HCT116 (cell line): ENCODE measurements at regions not wholly inside any gene's neighbourhood (a gene's known extent, or its start where the extent isn't known, plus 50 kb on each side); places are given as distances from the start of the nearest gene placed in this dataset.

Experiments
- ATAC-seq: fragments of 200-7000 bp; cut with Tn5 transposase; 2 replicates; pipeline ENCODE4 v1.9.1; 2020; ENCODE audit warnings: mild to moderate bottlenecking, moderate library complexity
- BruUV-seq: library from RNA; stranded (reverse); fragments of 400-500 nt; replicated peaks from 2 replicates; lab custom pipeline; 2021; lab: Mats Ljungman, UMichigan
- CTCF ChIA-PET: fragments of 300-600 bp; sonication (Branson Sonifier 250); formaldehyde crosslinking; loops from one replicate; lab custom pipeline; 2021; ENCODE audit warnings: antibody characterized with exemption; lab: Charles Lee
- POLR2A ChIA-PET: fragments of 300-600, 350-600 bp; sonication (Branson Sonifier 250); formaldehyde crosslinking; loops from one replicate; lab custom pipeline; 2021; ENCODE audit warnings: antibody characterized with exemption; lab: Charles Lee
- RAD21 ChIA-PET, 2 experiments: fragments of 300-600 bp; sonication (Branson Sonifier 250); formaldehyde crosslinking; loops; one replicate each; lab custom pipeline; 2023; ENCODE audit warnings: low total read pairs in 2 of 2; ENCODE audit not compliant: uncharacterized antibody in 2 of 2, unreplicated experiment in 2 of 2, low non-redundant PET in 1 of 2; lab: Charles Lee
- DNase-seq: peaks from one replicate; pipeline ENCODE4 v3.0.0-alpha.2; 2010; ENCODE audit warnings: low read depth, low spot score
- H2AFZ ChIP-seq: fragments of 200-600 bp; shearing (Covaris generic), sonication (generic); 2 replicates; pipeline ENCODE4 v1.6.1; 2017; ENCODE audit warnings: low read depth, mixed run types, mixed read lengths, antibody characterized with exemption, low read length; ENCODE audit not compliant: poor library complexity, severe bottlenecking
- H3K27ac ChIP-seq: 2 replicates; pipeline ENCODE4 v1.5.1; 2012; ENCODE audit warnings: low read depth, low read length
- H3K27me3 ChIP-seq: fragments of 200-600 bp; sonication (generic); 2 replicates; pipeline ENCODE4 v1.6.1; 2016; ENCODE audit warnings: mixed run types, low read length, mixed read lengths; ENCODE audit not compliant: insufficient read depth
- H3K36me3 ChIP-seq, 2 experiments: fragments of 200-500 bp in 1 of 2; fragments of 200-600 bp in 1 of 2; sonication (Bioruptor generic) in 1 of 2; sonication (generic) in 1 of 2; 2 replicates each; pipeline versions ENCODE4 v1.5.1 to v1.6.1; 2014 to 2016; ENCODE audit warnings: low read length in 2 of 2, inconsistent platforms in 1 of 2, mixed read lengths in 1 of 2, mixed run types in 1 of 2; ENCODE audit not compliant: insufficient read depth in 2 of 2, control insufficient read depth in 1 of 2
- H3K4me1 ChIP-seq, 2 experiments: fragments of 200-600 bp in 1 of 2; sonication (generic) in 1 of 2; 2 replicates each; pipeline versions ENCODE4 v1.5.1 to v1.6.1; 2012 to 2017; ENCODE audit warnings: low read length in 2 of 2, inconsistent platforms in 1 of 2, mild to moderate bottlenecking in 1 of 2, mixed read lengths in 1 of 2, mixed run types in 1 of 2, moderate library complexity in 1 of 2; ENCODE audit not compliant: insufficient read depth in 2 of 2, control insufficient read depth in 1 of 2
- H3K4me2 ChIP-seq: fragments of 200-600 bp; sonication (generic); 2 replicates; pipeline ENCODE4 v1.6.1; 2017; ENCODE audit warnings: mixed run types, low read length, mixed read lengths
- H3K4me3 ChIP-seq, 2 experiments: fragments of 200-600 bp in 1 of 2; sonication (generic) in 1 of 2; replicated peaks in 1 of 2; 2 replicates each; pipeline ENCODE4 v1.5.1; 2011 to 2016; ENCODE audit warnings: low read length in 2 of 2, control low read depth in 1 of 2, low read depth in 1 of 2, mild to moderate bottlenecking in 1 of 2, mixed read lengths in 1 of 2, mixed run types in 1 of 2
- H3K79me2 ChIP-seq: fragments of 200-600 bp; sonication (generic); 2 replicates; pipeline ENCODE4 v1.6.1; 2017; ENCODE audit warnings: mild to moderate bottlenecking, mixed run types, low read length, moderate library complexity, mixed read lengths; ENCODE audit not compliant: insufficient read depth
- H3K9ac ChIP-seq: fragments of 200-600 bp; sonication (generic); 2 replicates; pipeline ENCODE4 v1.6.1; 2016; ENCODE audit warnings: low read length, mixed read lengths
- H3K9me2 ChIP-seq: fragments of 200-600 bp; sonication (generic), shearing (Covaris generic); 2 replicates; pipeline ENCODE4 v1.6.1; 2017; ENCODE audit warnings: mixed run types, mild to moderate bottlenecking, moderate library complexity; ENCODE audit not compliant: insufficient read depth
- H3K9me3 ChIP-seq, 2 experiments: fragments of 200-500 bp in 1 of 2; fragments of 200-600 bp in 1 of 2; sonication (Bioruptor generic) in 1 of 2; sonication (generic) in 1 of 2; 2 replicates each; pipeline ENCODE4 v1.6.1; 2014 to 2017; ENCODE audit warnings: low read length in 2 of 2, mixed read lengths in 2 of 2, inconsistent platforms in 1 of 2, low read depth in 1 of 2, mild to moderate bottlenecking in 1 of 2, mixed run types in 1 of 2, moderate library complexity in 1 of 2; ENCODE audit not compliant: control insufficient read depth in 1 of 2, insufficient read depth in 1 of 2
- H4K20me1 ChIP-seq: fragments of 200-600 bp; sonication (generic), shearing (Covaris generic); 2 replicates; pipeline ENCODE4 v1.6.1; 2017; ENCODE audit warnings: mixed run types, mild to moderate bottlenecking, moderate library complexity; ENCODE audit not compliant: insufficient read depth
- ATF3 ChIP-seq: IDR thresholded peaks from 2 replicates; pipeline ENCODE4 v1.6.1; 2012
- CBX3 ChIP-seq: IDR thresholded peaks from 2 replicates; pipeline ENCODE4 v1.6.1; 2012; ENCODE audit warnings: low read depth
- CEBPB ChIP-seq: IDR thresholded peaks from 2 replicates; pipeline ENCODE4 v1.6.1; 2012; ENCODE audit warnings: low read depth
- CTCF ChIP-seq, 3 experiments: fragments of 200-600 bp in 1 of 3; sonication (generic) in 1 of 3; IDR thresholded peaks in 2 of 3; conservative IDR thresholded peaks in 1 of 3; 2 replicates each; pipeline ENCODE4 v1.5.1; 2012 to 2017; ENCODE audit warnings: low read depth in 2 of 3, low read length in 2 of 3, antibody characterized with exemption in 1 of 3, borderline replicate concordance in 1 of 3, control low read depth in 1 of 3, mild to moderate bottlenecking in 1 of 3, mixed read lengths in 1 of 3, mixed run types in 1 of 3, moderate library complexity in 1 of 3; ENCODE audit not compliant: insufficient read depth in 1 of 3
- ELF1 ChIP-seq: IDR thresholded peaks from 2 replicates; pipeline ENCODE4 v1.6.1; 2012; ENCODE audit warnings: low read depth, borderline replicate concordance
- EZH2 ChIP-seq: fragments of 200-600 bp; sonication (generic); IDR thresholded peaks from 2 replicates; pipeline ENCODE4 v1.6.1; 2017; ENCODE audit warnings: antibody characterized with exemption, mixed run types
- EZH2phosphoT487 ChIP-seq: fragments of 200-600 bp; IDR thresholded peaks from 2 replicates; pipeline ENCODE4 v1.6.1; 2018; ENCODE audit warnings: antibody characterized with exemption, borderline replicate concordance
- FOSL1 ChIP-seq: IDR thresholded peaks from 2 replicates; pipeline ENCODE4 v1.6.1; 2012; ENCODE audit warnings: low read depth
- MAX ChIP-seq: IDR thresholded peaks from 2 replicates; pipeline ENCODE4 v1.6.1; 2012
- POLR2A ChIP-seq: IDR thresholded peaks from 2 replicates; pipeline ENCODE4 v1.7.0; 2011; ENCODE audit warnings: borderline replicate concordance; ENCODE audit not compliant: insufficient read depth, insufficient read length; ENCODE audit errors: extremely low read depth
- POLR2AphosphoS5 ChIP-seq: IDR thresholded peaks from 2 replicates; pipeline ENCODE4 v1.6.1; 2011; ENCODE audit warnings: mild to moderate bottlenecking, low read depth, low read length, moderate library complexity
- RAD21 ChIP-seq: IDR thresholded peaks from 2 replicates; pipeline ENCODE4 v1.6.1; 2012; ENCODE audit warnings: low read depth, mild to moderate bottlenecking
- REST ChIP-seq: IDR thresholded peaks from 2 replicates; pipeline ENCODE4 v1.6.1; 2012; ENCODE audit warnings: low read depth
- SIN3A ChIP-seq: IDR thresholded peaks from 2 replicates; pipeline ENCODE4 v1.6.1; 2012; ENCODE audit warnings: low read depth
- SP1 ChIP-seq: IDR thresholded peaks from 2 replicates; pipeline ENCODE4 v1.6.1; 2012; ENCODE audit warnings: low read depth
- ZBTB33 ChIP-seq: IDR thresholded peaks from 2 replicates; pipeline ENCODE4 v1.6.1; 2011; ENCODE audit warnings: mild to moderate bottlenecking, low read length, moderate library complexity; ENCODE audit not compliant: insufficient replicate concordance; ENCODE audit errors: extremely low read depth
- ZFX ChIP-seq: fragments of 450-650 bp; IDR thresholded peaks from 2 replicates; pipeline ENCODE4 v1.6.1; 2017
- intact Hi-C: fragments of 100-400 bp; cut with micrococcal nuclease; formaldehyde crosslinking; loops from 2 replicates; pipeline ENCODE4 v1.10.0; 2022

GRCh38 chr5:162429142-162429541 is 361.6 kb downstream of the GABRG2 start:
- no peak for DNase-seq
- Histone ChIP-seq H3K27ac (no peak overlapping the region), H3K27me3 (no peaks in the 10 kb centered on the region), H3K36me3 (no peaks in the 10 kb centered on the region), H3K4me1 (no peaks in the 10 kb centered on the region), H4K20me1 (no peaks in the 10 kb centered on the region), H3K9me2 (no peaks in the 10 kb centered on the region), H3K9me3 (peaks cover 0 to 4% of the 10 kb centered on the region in 2 experiments; a peak in 1 of 4 replicates), H3K9ac (no peak overlapping the region), H3K4me2 (no peak overlapping the region), H3K79me2 (no peaks in the 10 kb centered on the region), H3K4me3 (no peak overlapping the region), H2AFZ (no peak overlapping the region)
- RAD21 ChIA-PET: no interaction called here
- no TSS peak for BruUV-seq
- TF ChIP-seq CTCF (IDR thresholded peaks at IDR 0.05 in 2 of 3, conservative IDR thresholded peaks at IDR 0.05 in 1 of 3; ENCODE audit: borderline replicate concordance in 1 of 3, insufficient read depth in 1 of 3, low read depth in 2 of 3, low read length in 2 of 3): no peak
- no peak for TF ChIP-seq MAX
- TF ChIP-seq ZBTB33: no peak
- no peak for TF ChIP-seq CEBPB
- no peak for TF ChIP-seq SIN3A
- no peak for TF ChIP-seq SP1
- no peak for TF ChIP-seq EZH2
- no peak for TF ChIP-seq FOSL1
- TF ChIP-seq REST: no peak
- TF ChIP-seq POLR2A: no peak
- TF ChIP-seq ATF3: no peak
- no peak for TF ChIP-seq CBX3
- no peak for TF ChIP-seq EZH2phosphoT487
- no peak for TF ChIP-seq RAD21
- TF ChIP-seq POLR2AphosphoS5: no peak
- no peak for TF ChIP-seq ZFX
- TF ChIP-seq ELF1: no peak
- POLR2A ChIA-PET: no interaction called here
- ATAC-seq: no peak
- intact Hi-C loops: no loop called here
- CTCF ChIA-PET: no interaction called here
